Neural cell (in vitro differentiated cells): ENCODE measurements at regions not wholly inside any gene's neighbourhood (a gene's known extent, or its start where the extent isn't known, plus 50 kb on each side); places are given as distances from the start of the nearest gene placed in this dataset.

Experiments
- EP300 ChIP-seq: fragments of 450-650 bp; conservative IDR thresholded peaks from 2 replicates; pipeline ENCODE4 v1.6.1; 2014; ENCODE audit warnings: antibody characterized with exemption, mild to moderate bottlenecking, moderate library complexity; ENCODE audit not compliant: poor library complexity, severe bottlenecking
- EZH2 ChIP-seq: fragments of 200-600, 300-800 bp; shearing (Covaris generic), sonication (generic); IDR thresholded peaks from 2 replicates; pipeline ENCODE4 v1.6.1; 2014; ENCODE audit warnings: antibody characterized with exemption, low read length, borderline replicate concordance, mild to moderate bottlenecking; ENCODE audit not compliant: insufficient read depth, poor library complexity, severe bottlenecking
- MXI1 ChIP-seq: fragments of 450-650 bp; conservative IDR thresholded peaks from 2 replicates; pipeline ENCODE4 v1.6.1; 2014; ENCODE audit warnings: antibody characterized with exemption, mild to moderate bottlenecking; ENCODE audit not compliant: poor library complexity, severe bottlenecking
- POLR2AphosphoS5 ChIP-seq: IDR thresholded peaks from 2 replicates; pipeline ENCODE4 v1.6.1; 2012
- RAD21 ChIP-seq: fragments of 450-650 bp; conservative IDR thresholded peaks from 2 replicates; pipeline ENCODE4 v1.6.1; 2014; ENCODE audit warnings: antibody characterized with exemption, mild to moderate bottlenecking, moderate library complexity
- SMC3 ChIP-seq: fragments of 450-650 bp; conservative IDR thresholded peaks from 2 replicates; pipeline ENCODE4 v1.6.1; 2014; ENCODE audit warnings: antibody characterized with exemption, mild to moderate bottlenecking, moderate library complexity; ENCODE audit not compliant: poor library complexity
- TF ChIP-seq, protein P1 (sequence below): fragments of 450-650 bp; IDR thresholded peaks from 2 replicates; pipeline ENCODE4 v1.5.1; 2014; ENCODE audit warnings: antibody characterized with exemption, mild to moderate bottlenecking, moderate library complexity; ENCODE audit not compliant: poor library complexity, severe bottlenecking

DNA sequence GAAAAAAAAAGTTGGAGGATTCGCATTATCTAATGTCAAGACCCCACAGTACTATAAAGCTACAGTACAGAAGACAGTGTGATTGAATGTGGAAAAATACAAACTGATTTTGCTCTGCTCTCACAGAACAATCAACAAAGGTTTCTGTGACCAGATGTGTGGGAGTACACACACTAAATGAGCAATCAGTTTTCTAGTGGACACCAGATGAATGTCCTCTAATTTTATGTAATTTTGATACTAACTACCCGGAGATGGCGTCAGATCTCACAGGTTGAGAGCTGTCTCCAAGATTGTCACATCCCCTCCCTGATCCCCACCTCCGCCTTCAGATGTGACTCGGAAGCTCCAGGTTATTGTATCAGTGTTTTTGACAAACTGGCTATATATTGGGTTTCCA lies 81.9 kb upstream of the HUWE1 start:
- TF ChIP-seq EP300: no peak
- TF ChIP-seq POLR2AphosphoS5: no peak
- TF ChIP-seq, protein P1, sequence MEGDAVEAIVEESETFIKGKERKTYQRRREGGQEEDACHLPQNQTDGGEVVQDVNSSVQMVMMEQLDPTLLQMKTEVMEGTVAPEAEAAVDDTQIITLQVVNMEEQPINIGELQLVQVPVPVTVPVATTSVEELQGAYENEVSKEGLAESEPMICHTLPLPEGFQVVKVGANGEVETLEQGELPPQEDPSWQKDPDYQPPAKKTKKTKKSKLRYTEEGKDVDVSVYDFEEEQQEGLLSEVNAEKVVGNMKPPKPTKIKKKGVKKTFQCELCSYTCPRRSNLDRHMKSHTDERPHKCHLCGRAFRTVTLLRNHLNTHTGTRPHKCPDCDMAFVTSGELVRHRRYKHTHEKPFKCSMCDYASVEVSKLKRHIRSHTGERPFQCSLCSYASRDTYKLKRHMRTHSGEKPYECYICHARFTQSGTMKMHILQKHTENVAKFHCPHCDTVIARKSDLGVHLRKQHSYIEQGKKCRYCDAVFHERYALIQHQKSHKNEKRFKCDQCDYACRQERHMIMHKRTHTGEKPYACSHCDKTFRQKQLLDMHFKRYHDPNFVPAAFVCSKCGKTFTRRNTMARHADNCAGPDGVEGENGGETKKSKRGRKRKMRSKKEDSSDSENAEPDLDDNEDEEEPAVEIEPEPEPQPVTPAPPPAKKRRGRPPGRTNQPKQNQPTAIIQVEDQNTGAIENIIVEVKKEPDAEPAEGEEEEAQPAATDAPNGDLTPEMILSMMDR: no peak
- no peak for TF ChIP-seq RAD21
- TF ChIP-seq EZH2: no peak
- TF ChIP-seq MXI1: no peak
- TF ChIP-seq SMC3: no peak
